Loucy (cell line): ENCODE measurements at regions not wholly inside any gene's neighbourhood (a gene's known extent, or its start where the extent isn't known, plus 50 kb on each side); places are given as distances from the start of the nearest gene placed in this dataset.

ENCODE experiments used
- EZH2phosphoT487 ChIP-seq: fragments of 200-600 bp; IDR thresholded peaks from 2 replicates; pipeline ENCODE4 v1.6.1; 2018; ENCODE audit warnings: antibody characterized with exemption, mild to moderate bottlenecking, moderate library complexity, borderline replicate concordance
- TF ChIP-seq, protein P1 (sequence below): fragments of 200-600 bp; sonication (generic); conservative IDR thresholded peaks from 2 replicates; pipeline ENCODE4 v1.5.1; 2014; ENCODE audit warnings: mild to moderate bottlenecking, antibody characterized with exemption, low read length

- TF ChIP-seq, protein P1, sequence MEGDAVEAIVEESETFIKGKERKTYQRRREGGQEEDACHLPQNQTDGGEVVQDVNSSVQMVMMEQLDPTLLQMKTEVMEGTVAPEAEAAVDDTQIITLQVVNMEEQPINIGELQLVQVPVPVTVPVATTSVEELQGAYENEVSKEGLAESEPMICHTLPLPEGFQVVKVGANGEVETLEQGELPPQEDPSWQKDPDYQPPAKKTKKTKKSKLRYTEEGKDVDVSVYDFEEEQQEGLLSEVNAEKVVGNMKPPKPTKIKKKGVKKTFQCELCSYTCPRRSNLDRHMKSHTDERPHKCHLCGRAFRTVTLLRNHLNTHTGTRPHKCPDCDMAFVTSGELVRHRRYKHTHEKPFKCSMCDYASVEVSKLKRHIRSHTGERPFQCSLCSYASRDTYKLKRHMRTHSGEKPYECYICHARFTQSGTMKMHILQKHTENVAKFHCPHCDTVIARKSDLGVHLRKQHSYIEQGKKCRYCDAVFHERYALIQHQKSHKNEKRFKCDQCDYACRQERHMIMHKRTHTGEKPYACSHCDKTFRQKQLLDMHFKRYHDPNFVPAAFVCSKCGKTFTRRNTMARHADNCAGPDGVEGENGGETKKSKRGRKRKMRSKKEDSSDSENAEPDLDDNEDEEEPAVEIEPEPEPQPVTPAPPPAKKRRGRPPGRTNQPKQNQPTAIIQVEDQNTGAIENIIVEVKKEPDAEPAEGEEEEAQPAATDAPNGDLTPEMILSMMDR = no peak
- no peak for TF ChIP-seq EZH2phosphoT487
Observed at GRCh38 chr2:216793386-216793785, 66.5 kb downstream of the TNP1 start.
